Gastrocnemius medialis (tissue), 4 donors: ENCODE measurements at regions not wholly inside any gene's neighbourhood (a gene's known extent, or its start where the extent isn't known, plus 50 kb on each side); places are given as distances from the start of the nearest gene placed in this dataset.

Experiments used
- CTCF ChIP-seq, 5 experiments: fragments of 450-650 bp in 3 of 5; fragments of 200-600 bp in 2 of 5; sonication (generic) in 2 of 5; IDR thresholded peaks in 4 of 5; conservative IDR thresholded peaks in 1 of 5; 1 replicate in 4 of 5; 2 replicates in 1 of 5; pipeline ENCODE4 v1.5.1; 2016 to 2019; ENCODE audit warnings: antibody characterized with exemption in 5 of 5, mild to moderate bottlenecking in 3 of 5, moderate library complexity in 3 of 5
- POLR2A ChIP-seq, 2 donors: fragments of 450-650 bp; IDR thresholded peaks; one replicate each; pipeline ENCODE4 v1.6.1; 2017; ENCODE audit warnings: antibody characterized with exemption in 2 of 2, mild to moderate bottlenecking in 2 of 2, moderate library complexity in 2 of 2

GRCh38 chr18:40695526-40695925, 1259.5 kb upstream of the PIK3C3 start:
- TF ChIP-seq POLR2A (IDR thresholded peaks at IDR 0.05) (no peak), CTCF (IDR thresholded peaks at IDR 0.05 in 4 of 5, conservative IDR thresholded peaks at IDR 0.05 in 1 of 5) (no peak)
